ENCODE measurements at regions not wholly inside any gene's neighbourhood (a gene's known extent, or its start where the extent isn't known, plus 50 kb on each side); places are given as distances from the start of the nearest gene placed in this dataset.

DNA sequence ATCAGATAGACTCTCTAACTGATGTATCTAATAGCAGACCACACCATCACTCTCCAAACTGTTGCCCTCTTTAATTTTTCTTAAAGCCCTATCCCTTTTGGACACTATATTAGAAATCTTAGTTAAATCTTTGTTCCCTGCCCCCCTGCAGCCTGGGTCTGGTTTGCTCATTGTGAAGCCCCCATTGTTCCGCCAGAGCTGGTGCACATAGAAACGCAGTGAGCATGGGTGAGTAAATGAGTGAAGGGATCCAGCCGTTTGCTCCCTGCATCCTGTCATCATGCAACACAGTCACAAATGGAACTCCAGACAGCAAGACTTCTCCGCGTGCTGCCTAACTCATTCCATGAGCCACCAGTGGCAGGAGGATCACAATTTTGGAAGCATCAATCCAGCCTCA lies 402.5 kb downstream of the PREX1 start:
- TF ChIP-seq EP300 (IDR thresholded peaks at IDR 0.05) = no peak
- TF ChIP-seq, protein P1, sequence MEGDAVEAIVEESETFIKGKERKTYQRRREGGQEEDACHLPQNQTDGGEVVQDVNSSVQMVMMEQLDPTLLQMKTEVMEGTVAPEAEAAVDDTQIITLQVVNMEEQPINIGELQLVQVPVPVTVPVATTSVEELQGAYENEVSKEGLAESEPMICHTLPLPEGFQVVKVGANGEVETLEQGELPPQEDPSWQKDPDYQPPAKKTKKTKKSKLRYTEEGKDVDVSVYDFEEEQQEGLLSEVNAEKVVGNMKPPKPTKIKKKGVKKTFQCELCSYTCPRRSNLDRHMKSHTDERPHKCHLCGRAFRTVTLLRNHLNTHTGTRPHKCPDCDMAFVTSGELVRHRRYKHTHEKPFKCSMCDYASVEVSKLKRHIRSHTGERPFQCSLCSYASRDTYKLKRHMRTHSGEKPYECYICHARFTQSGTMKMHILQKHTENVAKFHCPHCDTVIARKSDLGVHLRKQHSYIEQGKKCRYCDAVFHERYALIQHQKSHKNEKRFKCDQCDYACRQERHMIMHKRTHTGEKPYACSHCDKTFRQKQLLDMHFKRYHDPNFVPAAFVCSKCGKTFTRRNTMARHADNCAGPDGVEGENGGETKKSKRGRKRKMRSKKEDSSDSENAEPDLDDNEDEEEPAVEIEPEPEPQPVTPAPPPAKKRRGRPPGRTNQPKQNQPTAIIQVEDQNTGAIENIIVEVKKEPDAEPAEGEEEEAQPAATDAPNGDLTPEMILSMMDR (IDR thresholded peaks at IDR 0.05) = no peak
- no peak for TF ChIP-seq POLR2A (IDR thresholded peaks at IDR 0.05; ENCODE audit: low read depth)
- TF ChIP-seq POLR2AphosphoS5 (IDR thresholded peaks at IDR 0.05) = no peak
